NT2/D1 (cell line): ENCODE measurements at regions not wholly inside any gene's neighbourhood (a gene's known extent, or its start where the extent isn't known, plus 50 kb on each side); places are given as distances from the start of the nearest gene placed in this dataset.

Experiments used
- DNase-seq: peaks from one replicate; pipeline ENCODE4 v3.0.0-alpha.2; 2011; ENCODE audit warnings: low read depth, low spot score
- H3K27me3 ChIP-seq: 2 replicates; pipeline ENCODE4 v1.6.0; 2011; ENCODE audit warnings: mild to moderate bottlenecking; ENCODE audit not compliant: insufficient read length, insufficient read depth
- H3K36me3 ChIP-seq: 2 replicates; pipeline ENCODE4 v1.6.1; 2011; ENCODE audit warnings: mild to moderate bottlenecking, low read length, mixed read lengths; ENCODE audit not compliant: insufficient read depth, insufficient read length
- H3K4me1 ChIP-seq: 2 replicates; pipeline ENCODE4 v1.5.1; 2011; ENCODE audit not compliant: insufficient read depth, insufficient read length
- H3K4me3 ChIP-seq: 2 replicates; pipeline ENCODE4 v1.5.1; 2011; ENCODE audit warnings: low read depth; ENCODE audit not compliant: insufficient read length
- H3K9ac ChIP-seq: 2 replicates; pipeline ENCODE4 v1.6.0; 2011; ENCODE audit warnings: low read depth; ENCODE audit not compliant: insufficient read length
- H3K9me3 ChIP-seq: 2 replicates; pipeline ENCODE4 v1.5.1; 2011; ENCODE audit warnings: mild to moderate bottlenecking, low read length; ENCODE audit not compliant: insufficient read depth
- SUZ12 ChIP-seq: IDR thresholded peaks from 2 replicates; pipeline ENCODE4 v1.6.1; 2011; ENCODE audit not compliant: insufficient read length, insufficient read depth; ENCODE audit errors: extremely low read depth
- YY1 ChIP-seq: IDR thresholded peaks from 2 replicates; pipeline ENCODE4 v1.6.1; 2011; ENCODE audit not compliant: insufficient read length, insufficient read depth
- ZNF274 ChIP-seq: IDR thresholded peaks from 2 replicates; pipeline ENCODE4 v1.6.1; 2011; ENCODE audit warnings: mild to moderate bottlenecking, low read depth, low read length

DNA sequence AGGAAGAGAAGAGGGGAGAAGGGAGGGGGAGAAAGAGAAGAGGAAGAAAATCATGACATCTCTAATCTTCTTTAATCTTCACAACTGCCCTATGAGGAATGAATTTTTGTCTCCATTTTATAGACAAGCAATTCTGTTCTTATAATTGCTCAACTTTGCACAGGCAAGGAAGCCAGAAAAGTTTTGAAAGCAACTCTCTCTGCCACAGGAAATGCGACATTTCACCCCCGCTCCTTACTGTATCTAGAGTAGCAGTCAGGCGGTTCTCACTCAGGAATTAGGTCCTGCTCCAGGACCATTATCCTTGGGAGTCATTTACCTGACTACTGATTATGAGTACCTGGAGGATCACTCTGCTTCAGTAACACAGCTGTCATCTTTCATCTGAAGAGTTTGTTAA lies 69.2 kb upstream of the FAM9A start:
- Histone ChIP-seq H3K9ac (no peak overlapping the region), H3K27me3 (no peaks in the 10 kb centered on the region), H3K9me3 (no peaks in the 10 kb centered on the region), H3K4me3 (no peak overlapping the region), H3K36me3 (no peaks in the 10 kb centered on the region), H3K4me1 (no peaks in the 10 kb centered on the region)
- no peak for TF ChIP-seq ZNF274
- TF ChIP-seq SUZ12: no peak
- no peak for TF ChIP-seq YY1
- DNase-seq: no peak

DNA sequence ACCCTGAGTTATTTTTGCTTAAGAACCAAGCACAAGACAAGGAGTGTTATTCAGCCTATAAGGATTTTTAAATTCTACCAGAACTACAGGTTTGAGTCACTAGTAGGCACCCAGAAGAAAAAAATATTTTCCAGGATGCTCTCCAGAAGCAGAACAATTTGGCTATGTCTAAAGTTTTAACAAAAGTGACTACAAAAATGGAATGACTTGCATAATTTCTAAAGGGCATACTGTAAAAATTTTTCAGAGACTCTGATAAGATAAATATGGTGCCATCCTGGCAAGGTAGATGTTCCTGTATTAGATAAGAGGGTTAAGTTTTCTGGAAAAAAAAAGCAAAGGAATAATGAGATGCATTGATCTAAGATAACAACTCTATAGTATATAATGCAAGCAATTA lies 68.6 kb upstream of the FAM9A start:
- Histone ChIP-seq H3K9ac (no peak overlapping the region), H3K9me3 (no peaks in the 10 kb centered on the region), H3K4me3 (no peak overlapping the region), H3K4me1 (no peaks in the 10 kb centered on the region), H3K36me3 (no peaks in the 10 kb centered on the region), H3K27me3 (no peaks in the 10 kb centered on the region)
- TF ChIP-seq ZNF274 (no peak), YY1 (no peak), SUZ12 (no peak)
- DNase-seq: no peak

DNA sequence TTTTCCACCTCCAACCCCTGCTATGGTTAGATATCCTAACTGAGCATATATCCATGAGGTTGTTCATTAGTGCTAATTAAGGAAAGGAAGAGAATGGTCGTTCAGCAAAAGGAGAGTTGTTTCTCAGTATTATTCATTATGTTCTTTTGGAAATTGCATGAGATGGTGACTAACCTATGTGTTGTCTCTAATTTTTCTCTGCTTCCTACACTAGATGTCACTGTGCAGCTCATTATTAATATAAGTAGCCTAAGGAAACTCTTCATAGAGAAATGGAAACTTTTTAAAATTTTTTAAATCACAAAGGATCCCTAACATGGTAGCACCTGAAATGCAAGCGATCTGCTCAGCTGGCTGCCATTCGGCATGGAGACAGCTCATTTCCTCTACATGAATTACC lies 67.7 kb upstream of the FAM9A start:
- Histone ChIP-seq H3K4me3 (no peak overlapping the region), H3K27me3 (no peaks in the 10 kb centered on the region), H3K36me3 (no peaks in the 10 kb centered on the region), H3K9me3 (no peaks in the 10 kb centered on the region), H3K9ac (no peak overlapping the region), H3K4me1 (no peaks in the 10 kb centered on the region)
- DNase-seq: no peak
- TF ChIP-seq ZNF274 (no peak), SUZ12 (no peak), YY1 (no peak)

DNA sequence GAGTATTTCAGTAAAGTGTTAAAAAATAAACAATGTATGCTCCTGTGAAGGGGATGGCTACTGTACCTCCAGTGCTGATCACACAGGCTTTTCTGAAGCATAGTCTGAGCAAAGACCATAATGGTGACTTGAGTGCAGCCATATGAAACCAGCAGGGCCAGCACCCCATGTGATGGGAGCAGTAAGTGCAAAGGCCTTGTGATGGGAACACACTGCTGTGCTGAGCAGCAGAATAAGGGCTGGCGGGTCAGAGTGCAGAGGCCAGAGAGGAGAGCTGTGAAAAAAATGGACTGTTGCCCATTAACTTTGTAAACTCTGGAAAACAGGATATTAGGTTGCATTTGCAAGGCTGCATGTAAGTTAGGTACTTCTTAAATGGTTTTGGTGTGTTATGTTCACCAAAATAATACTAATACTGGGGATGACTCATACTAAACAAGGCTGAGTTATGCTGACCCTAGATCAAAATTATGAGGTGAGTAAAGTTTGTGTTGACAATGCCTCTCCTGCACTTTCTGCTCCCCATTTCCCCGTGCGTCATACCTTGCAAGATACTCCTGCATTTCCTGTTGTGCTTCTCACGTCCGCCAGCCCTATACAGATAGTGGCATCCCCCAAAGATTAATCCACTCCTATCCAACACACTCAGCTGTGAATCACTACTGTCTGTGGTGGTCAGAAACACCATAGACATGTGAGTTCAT lies 67.0 kb upstream of the FAM9A start:
- Histone ChIP-seq H3K36me3 (no peaks in the 10 kb centered on the region), H3K9ac (no peak overlapping the region), H3K4me1 (no peaks in the 10 kb centered on the region), H3K4me3 (no peak overlapping the region), H3K9me3 (no peaks in the 10 kb centered on the region), H3K27me3 (no peaks in the 10 kb centered on the region)
- DNase-seq: no peak
- TF ChIP-seq ZNF274 (no peak), YY1 (no peak), SUZ12 (no peak)

DNA sequence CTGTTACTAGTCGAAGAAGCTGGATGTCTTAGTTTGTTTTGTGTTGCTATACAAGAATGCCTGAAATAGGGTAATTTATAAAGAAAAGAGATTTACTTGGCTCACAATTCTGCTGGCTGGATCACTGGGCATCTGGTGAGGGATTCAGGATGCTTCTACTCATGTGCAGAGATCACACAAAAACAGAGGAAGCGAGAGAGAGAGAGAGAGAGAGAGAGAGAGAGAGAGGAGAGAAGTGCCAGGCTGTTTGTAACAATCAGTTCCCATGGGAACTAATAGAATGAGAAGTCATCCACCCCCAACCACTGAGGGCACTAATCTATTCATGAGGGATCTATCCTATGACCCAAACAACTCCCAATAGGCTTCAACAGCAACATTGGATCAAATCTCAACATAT lies 66.2 kb upstream of the FAM9A start:
- Histone ChIP-seq H3K9ac (no peak overlapping the region), H3K9me3 (no peaks in the 10 kb centered on the region), H3K36me3 (no peaks in the 10 kb centered on the region), H3K27me3 (no peaks in the 10 kb centered on the region), H3K4me3 (no peak overlapping the region), H3K4me1 (no peaks in the 10 kb centered on the region)
- DNase-seq: no peak
- no peak for TF ChIP-seq SUZ12
- no peak for TF ChIP-seq ZNF274
- no peak for TF ChIP-seq YY1

DNA sequence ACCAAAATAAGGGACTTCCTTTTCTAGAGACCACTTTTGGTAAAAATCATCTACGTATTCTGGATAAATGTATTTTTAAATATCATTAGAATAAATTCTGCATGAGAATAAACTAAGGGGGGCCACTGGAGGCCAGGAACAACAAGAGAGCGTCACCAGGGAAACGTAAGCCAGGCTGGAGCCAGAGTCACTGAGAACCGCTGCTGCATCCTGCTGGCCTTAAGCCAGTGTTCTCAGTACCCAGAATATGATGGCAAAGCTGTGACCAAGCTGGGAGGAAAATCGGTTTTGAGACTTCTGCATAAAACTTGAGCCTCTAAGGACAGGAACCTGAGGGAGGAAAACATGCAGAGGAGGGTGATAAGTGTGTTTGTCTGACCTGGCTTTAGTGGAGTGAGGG lies 63.0 kb upstream of the FAM9A start:
- Histone ChIP-seq H3K36me3 (no peaks in the 10 kb centered on the region), H3K9ac (no peak overlapping the region), H3K4me3 (no peak overlapping the region), H3K9me3 (no peaks in the 10 kb centered on the region), H3K4me1 (no peaks in the 10 kb centered on the region), H3K27me3 (no peaks in the 10 kb centered on the region)
- no peak for TF ChIP-seq SUZ12
- no peak for TF ChIP-seq YY1
- no peak for TF ChIP-seq ZNF274
- DNase-seq: no peak

DNA sequence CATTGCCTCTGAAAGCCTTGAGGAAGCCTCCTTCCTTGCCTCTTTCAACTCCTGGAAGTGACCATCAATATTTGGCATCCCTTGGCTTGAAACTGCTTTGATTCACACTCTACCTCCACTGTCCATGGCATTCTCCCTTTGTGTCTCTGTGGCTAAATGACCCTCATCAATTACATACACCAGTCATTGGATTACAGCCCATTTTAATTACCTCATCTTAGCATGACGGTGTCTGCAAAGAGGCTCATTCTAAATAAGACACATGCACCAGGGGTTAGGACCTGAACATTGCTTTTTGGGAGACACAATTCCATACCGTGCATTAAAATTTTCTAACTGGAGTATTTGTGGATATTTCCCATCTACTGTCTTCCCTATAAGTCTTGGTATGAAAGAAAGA lies 60.7 kb upstream of the FAM9A start:
- H3K36me3 ChIP-seq: no peaks in the 10 kb centered on the region
- no peak overlapping the region for H3K4me3 ChIP-seq
- H3K4me1 ChIP-seq: no peaks in the 10 kb centered on the region
- no peaks in the 10 kb centered on the region for H3K27me3 ChIP-seq
- no peak for TF ChIP-seq SUZ12
- TF ChIP-seq ZNF274: no peak
- no peak for TF ChIP-seq YY1
- H3K9ac ChIP-seq: no peak overlapping the region
- H3K9me3 ChIP-seq: no peaks in the 10 kb centered on the region
- DNase-seq: no peak
